GM12878 (cell line): ENCODE measurements at regions not wholly inside any gene's neighbourhood (a gene's known extent, or its start where the extent isn't known, plus 50 kb on each side); places are given as distances from the start of the nearest gene placed in this dataset.
"Not testable (repeated sequence)": the region's sequence is repeated elsewhere in the genome, so short reads cannot be mapped to it uniquely, and the experiment has no call there.

Source experiments
- CEBPB ChIP-seq, 2 experiments: fragments of 150-350 bp in 1 of 2; IDR thresholded peaks; 2 replicates each; pipeline ENCODE4 v1.6.1; 2012 to 2014; ENCODE audit warnings: low read depth in 2 of 2, low read length in 2 of 2, borderline replicate concordance in 1 of 2, inconsistent platforms in 1 of 2
- DPF2 ChIP-seq: fragments of 450-650 bp; IDR thresholded peaks from 2 replicates; pipeline ENCODE4 v1.6.1; 2017; ENCODE audit warnings: mild to moderate bottlenecking
- EGR1 ChIP-seq, 2 experiments: IDR thresholded peaks; 1 replicate in 1 of 2; 2 replicates in 1 of 2; pipeline ENCODE4 v1.6.1; 2011 to 2012; ENCODE audit warnings: low read depth in 2 of 2, low read length in 2 of 2, borderline replicate concordance in 1 of 2, mild to moderate bottlenecking in 1 of 2, moderate library complexity in 1 of 2
- MAX ChIP-seq: IDR thresholded peaks from 2 replicates; pipeline ENCODE4 v1.6.1; 2012; ENCODE audit warnings: low read depth, low read length, improper control_type of control experiment
- MYC ChIP-seq: IDR thresholded peaks from 2 replicates; pipeline ENCODE4 v1.6.1; 2011; ENCODE audit warnings: mild to moderate bottlenecking, low read length, moderate library complexity, inconsistent platforms; ENCODE audit not compliant: insufficient read depth, insufficient replicate concordance, insufficient read length, severe bottlenecking
- NFYB ChIP-seq: IDR thresholded peaks from 2 replicates; pipeline ENCODE4 v1.6.1; 2011; ENCODE audit warnings: low read depth, mild to moderate bottlenecking, low read length, improper control_type of control experiment, moderate library complexity; ENCODE audit not compliant: insufficient read depth
- PKNOX1 ChIP-seq: fragments of 450-650 bp; IDR thresholded peaks from 2 replicates; pipeline ENCODE4 v1.6.1; 2016; ENCODE audit warnings: mild to moderate bottlenecking
- POLR2A ChIP-seq: IDR thresholded peaks from 2 replicates; pipeline ENCODE4 v1.6.1; 2011; ENCODE audit warnings: low read depth, mild to moderate bottlenecking, low read length
- POLR2AphosphoS5 ChIP-seq: IDR thresholded peaks from 2 replicates; pipeline ENCODE4 v1.6.1; 2011; ENCODE audit warnings: mild to moderate bottlenecking, low read length, inconsistent platforms
- RFX5 ChIP-seq: IDR thresholded peaks from 2 replicates; pipeline ENCODE4 v1.6.1; 2011; ENCODE audit warnings: low read depth, low read length, improper control_type of control experiment
- SIN3A ChIP-seq: IDR thresholded peaks from 2 replicates; pipeline ENCODE4 v1.6.1; 2012; ENCODE audit warnings: low read depth, low read length, improper control_type of control experiment
- ZNF24 ChIP-seq: fragments of 450-650 bp; IDR thresholded peaks from 2 replicates; pipeline ENCODE4 v1.6.1; 2017; ENCODE audit warnings: antibody characterized with exemption, mild to moderate bottlenecking
- TF ChIP-seq, protein P1 (sequence below), 3 experiments: IDR thresholded peaks in 2 of 3; conservative IDR thresholded peaks in 1 of 3; 2 replicates each; pipeline ENCODE4 v1.5.1; 2011; ENCODE audit warnings: low read depth in 3 of 3, low read length in 3 of 3, mild to moderate bottlenecking in 3 of 3, control low read depth in 2 of 3, moderate library complexity in 2 of 3, inconsistent platforms in 1 of 3, mixed read lengths in 1 of 3; ENCODE audit not compliant: control insufficient read depth in 2 of 3, insufficient read depth in 1 of 3; ENCODE audit errors: extremely low read depth in 1 of 3

DNA sequence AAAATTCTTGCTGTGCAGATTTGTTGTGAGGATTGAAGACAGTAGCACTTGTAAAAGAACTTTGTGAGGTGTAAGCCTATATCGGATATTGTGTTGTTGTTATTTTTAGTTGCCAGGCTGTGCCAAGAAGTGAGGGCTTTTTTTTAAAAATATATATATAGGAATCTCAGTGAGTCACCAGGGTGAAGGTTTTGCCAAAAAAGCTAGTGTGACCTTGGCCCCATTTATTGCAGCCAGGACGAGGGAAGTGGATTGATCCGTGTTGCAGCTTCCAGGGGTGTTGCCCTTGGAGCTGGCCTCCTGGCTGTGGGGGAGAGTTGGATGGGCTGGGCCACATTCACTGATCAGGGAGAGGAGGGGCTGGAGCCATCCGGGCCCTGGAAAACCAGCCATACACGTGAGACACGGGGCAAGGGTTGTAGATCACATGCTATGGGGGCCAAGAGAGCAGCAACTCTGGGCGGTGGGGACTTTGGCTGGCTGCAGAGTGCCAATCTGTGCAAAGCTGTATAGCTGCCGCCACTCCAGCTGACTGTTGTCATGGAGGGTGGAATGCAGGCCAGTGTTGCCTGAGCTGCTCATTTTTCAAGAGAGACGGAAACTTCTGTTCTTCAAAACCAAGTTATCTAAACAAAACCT lies 273.0 kb upstream of the TEKT4 start:
- not testable (repeated sequence) for TF ChIP-seq POLR2A; MAX; DPF2; EGR1 (IDR thresholded peaks at IDR 0.05; ENCODE audit: borderline replicate concordance in 1 of 2, low read depth in 2 of 2, low read length in 2 of 2); POLR2AphosphoS5; PKNOX1; CEBPB (IDR thresholded peaks at IDR 0.05; ENCODE audit: borderline replicate concordance in 1 of 2, low read depth in 2 of 2, low read length in 2 of 2); MYC; NFYB; RFX5; SIN3A; ZNF24
- TF ChIP-seq, protein P1, sequence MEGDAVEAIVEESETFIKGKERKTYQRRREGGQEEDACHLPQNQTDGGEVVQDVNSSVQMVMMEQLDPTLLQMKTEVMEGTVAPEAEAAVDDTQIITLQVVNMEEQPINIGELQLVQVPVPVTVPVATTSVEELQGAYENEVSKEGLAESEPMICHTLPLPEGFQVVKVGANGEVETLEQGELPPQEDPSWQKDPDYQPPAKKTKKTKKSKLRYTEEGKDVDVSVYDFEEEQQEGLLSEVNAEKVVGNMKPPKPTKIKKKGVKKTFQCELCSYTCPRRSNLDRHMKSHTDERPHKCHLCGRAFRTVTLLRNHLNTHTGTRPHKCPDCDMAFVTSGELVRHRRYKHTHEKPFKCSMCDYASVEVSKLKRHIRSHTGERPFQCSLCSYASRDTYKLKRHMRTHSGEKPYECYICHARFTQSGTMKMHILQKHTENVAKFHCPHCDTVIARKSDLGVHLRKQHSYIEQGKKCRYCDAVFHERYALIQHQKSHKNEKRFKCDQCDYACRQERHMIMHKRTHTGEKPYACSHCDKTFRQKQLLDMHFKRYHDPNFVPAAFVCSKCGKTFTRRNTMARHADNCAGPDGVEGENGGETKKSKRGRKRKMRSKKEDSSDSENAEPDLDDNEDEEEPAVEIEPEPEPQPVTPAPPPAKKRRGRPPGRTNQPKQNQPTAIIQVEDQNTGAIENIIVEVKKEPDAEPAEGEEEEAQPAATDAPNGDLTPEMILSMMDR (IDR thresholded peaks at IDR 0.05 in 2 of 3, conservative IDR thresholded peaks at IDR 0.05 in 1 of 3; ENCODE audit: control insufficient read depth in 2 of 3, extremely low read depth in 1 of 3, insufficient read depth in 1 of 3, low read depth in 3 of 3, low read length in 3 of 3): not testable (repeated sequence)
